H9 (cell line): ENCODE measurements at regions not wholly inside any gene's neighbourhood (a gene's known extent, or its start where the extent isn't known, plus 50 kb on each side); places are given as distances from the start of the nearest gene placed in this dataset.

ENCODE experiments used
- DNase-seq: peaks from one replicate; pipeline ENCODE4 v3.0.0-alpha.2; 2017
- H2AFZ ChIP-seq: one replicate; pipeline ENCODE4 v1.6.1; 2013; ENCODE audit warnings: mild to moderate bottlenecking, low read length, control low read depth, moderate library complexity
- H2AK5ac ChIP-seq: 2 replicates; pipeline ENCODE4 v1.6.1; 2013; ENCODE audit warnings: low read length, control low read depth, mixed read lengths; ENCODE audit not compliant: insufficient read length
- H2BK120ac ChIP-seq: one replicate; pipeline ENCODE4 v1.6.1; 2013; ENCODE audit warnings: low read depth, mild to moderate bottlenecking, low read length, control low read depth, inconsistent platforms; ENCODE audit not compliant: poor library complexity, severe bottlenecking
- H2BK12ac ChIP-seq: 2 replicates; pipeline ENCODE4 v1.6.1; 2013; ENCODE audit warnings: low read length, control low read depth, mixed read lengths, low read depth; ENCODE audit not compliant: insufficient read length
- H2BK15ac ChIP-seq: 2 replicates; pipeline ENCODE4 v1.6.1; 2013; ENCODE audit warnings: low read depth, low read length, control low read depth
- H2BK20ac ChIP-seq: one replicate; pipeline ENCODE4 v1.6.1; 2013; ENCODE audit warnings: low read depth, mild to moderate bottlenecking, low read length, control low read depth, inconsistent platforms; ENCODE audit not compliant: poor library complexity, severe bottlenecking
- H2BK5ac ChIP-seq: 2 replicates; pipeline ENCODE4 v1.6.1; 2013; ENCODE audit warnings: low read length, control low read depth, mixed read lengths; ENCODE audit not compliant: insufficient read length
- H3K14ac ChIP-seq: 2 replicates; pipeline ENCODE4 v1.6.1; 2013; ENCODE audit warnings: low read length, control low read depth; ENCODE audit not compliant: insufficient read depth
- H3K18ac ChIP-seq: 2 replicates; pipeline ENCODE4 v1.6.1; 2013; ENCODE audit warnings: low read depth, mild to moderate bottlenecking, mixed read lengths, low read length, control low read depth; ENCODE audit not compliant: insufficient read length
- H3K23ac ChIP-seq: 2 replicates; pipeline ENCODE4 v1.6.1; 2013; ENCODE audit warnings: low read length, control low read depth, mixed read lengths, low read depth; ENCODE audit not compliant: insufficient read length
- H3K23me2 ChIP-seq: 2 replicates; pipeline ENCODE4 v1.6.1; 2013; ENCODE audit warnings: low read depth, mild to moderate bottlenecking, mixed read lengths, low read length, control low read depth; ENCODE audit not compliant: insufficient read length, poor library complexity, severe bottlenecking
- H3K27ac ChIP-seq: 2 replicates; pipeline ENCODE4 v1.5.1; 2013; ENCODE audit warnings: low read length, control low read depth, mixed read lengths, low read depth; ENCODE audit not compliant: insufficient read length
- H3K27me3 ChIP-seq: 2 replicates; pipeline ENCODE4 v1.6.1; 2013; ENCODE audit warnings: low read length, control low read depth, inconsistent platforms; ENCODE audit not compliant: insufficient read depth
- H3K4ac ChIP-seq: 2 replicates; pipeline ENCODE4 v1.6.1; 2013; ENCODE audit warnings: low read depth, mild to moderate bottlenecking, control low read depth, inconsistent platforms, low read length, moderate library complexity
- H3K4me1 ChIP-seq: 2 replicates; pipeline ENCODE4 v1.6.1; 2013; ENCODE audit warnings: low read length, control low read depth, inconsistent platforms; ENCODE audit not compliant: insufficient read depth
- H3K4me2 ChIP-seq: 2 replicates; pipeline ENCODE4 v1.6.1; 2013; ENCODE audit warnings: low read length, control low read depth, mixed read lengths; ENCODE audit not compliant: insufficient read length, insufficient read depth
- H3K56ac ChIP-seq: 2 replicates; pipeline ENCODE4 v1.6.1; 2013; ENCODE audit warnings: low read depth, mild to moderate bottlenecking, mixed read lengths, low read length, control low read depth; ENCODE audit not compliant: insufficient read length
- H3K79me1 ChIP-seq: 2 replicates; pipeline ENCODE4 v1.6.1; 2013; ENCODE audit warnings: low read depth, mild to moderate bottlenecking, moderate library complexity, low read length, control low read depth, inconsistent platforms; ENCODE audit not compliant: insufficient read depth, poor library complexity, severe bottlenecking
- H3K79me2 ChIP-seq: 2 replicates; pipeline ENCODE4 v1.6.1; 2013; ENCODE audit warnings: low read length, control low read depth, inconsistent platforms; ENCODE audit not compliant: insufficient read depth
- H3K9ac ChIP-seq: 2 replicates; pipeline ENCODE4 v1.6.1; 2013; ENCODE audit warnings: low read length, control low read depth, mixed read lengths; ENCODE audit not compliant: insufficient read length; ENCODE audit errors: extremely low read depth
- H3K9me3 ChIP-seq: one replicate; pipeline ENCODE4 v1.6.1; 2013; ENCODE audit warnings: low read depth, low read length, inconsistent platforms; ENCODE audit not compliant: control insufficient read depth
- H3T11ph ChIP-seq: one replicate; pipeline ENCODE4 v1.6.1; 2013; ENCODE audit warnings: mild to moderate bottlenecking, low read length, control low read depth, inconsistent platforms
- H4K20me1 ChIP-seq: one replicate; pipeline ENCODE4 v1.6.1; 2013; ENCODE audit not compliant: control insufficient read depth, insufficient read length, insufficient read depth
- H4K5ac ChIP-seq: 2 replicates; pipeline ENCODE4 v1.6.1; 2013; ENCODE audit warnings: low read depth, mild to moderate bottlenecking, mixed read lengths, low read length, control low read depth; ENCODE audit not compliant: insufficient read length
- H4K8ac ChIP-seq: replicated peaks from 2 replicates; pipeline ENCODE4 v1.6.1; 2013; ENCODE audit warnings: low read length, control low read depth, mixed read lengths, low read depth; ENCODE audit not compliant: insufficient read length
- H4K91ac ChIP-seq: 2 replicates; pipeline ENCODE4 v1.6.1; 2013; ENCODE audit warnings: low read depth, mild to moderate bottlenecking, moderate library complexity, mixed read lengths, low read length, control low read depth; ENCODE audit not compliant: insufficient read length
- H3K27ac Mint-ChIP-seq, 3 experiments: 2 replicates in 2 of 3; 3 replicates in 1 of 3; pipeline ENCODE4 v1.8.0; 2020 to 2021; ENCODE audit warnings: mixed read lengths in 3 of 3, mild to moderate bottlenecking in 1 of 3, moderate library complexity in 1 of 3
- H3K27me3 Mint-ChIP-seq: 2 replicates; pipeline ENCODE4 v1.8.0; 2021; ENCODE audit warnings: low read depth, mild to moderate bottlenecking, moderate library complexity, mixed read lengths
- H3K36me3 Mint-ChIP-seq, 3 experiments: 2 replicates in 2 of 3; 3 replicates in 1 of 3; pipeline ENCODE4 v1.8.0; 2020 to 2021; ENCODE audit warnings: low read depth in 3 of 3, mixed read lengths in 3 of 3; ENCODE audit not compliant: insufficient read depth in 1 of 3
- H3K4me1 Mint-ChIP-seq, 2 experiments: 2 replicates each; pipeline ENCODE4 v1.8.0; 2020; ENCODE audit warnings: mixed read lengths in 2 of 2
- H3K4me3 Mint-ChIP-seq, 2 experiments: 2 replicates in 1 of 2; 3 replicates in 1 of 2; pipeline ENCODE4 v1.8.0; 2020 to 2021; ENCODE audit warnings: mild to moderate bottlenecking in 2 of 2, mixed read lengths in 2 of 2, moderate library complexity in 1 of 2
- H3K9me3 Mint-ChIP-seq, 2 experiments: 2 replicates in 1 of 2; 3 replicates in 1 of 2; pipeline ENCODE4 v1.8.0; 2020; ENCODE audit warnings: mild to moderate bottlenecking in 2 of 2, mixed read lengths in 2 of 2, moderate library complexity in 1 of 2
- WGBS: extraction: QIAGEN DNeasy Blood & Tissue Kit; methylation state at CpG from one replicate; pipeline ENCODE4 v1.1.7; 2013; ENCODE audit warnings: missing lambda C conversion rate, low lambda C conversion rate, mixed read lengths; ENCODE audit not compliant: insufficient read length; ENCODE audit errors: extremely low coverage; 5-methylcytosine and 5-hydroxymethylcytosine counted together
- TF ChIP-seq, protein P1 (sequence below): fragments of 200-600 bp; sonication (generic); conservative IDR thresholded peaks from 3 replicates; pipeline ENCODE4 v1.8.0; 2021; ENCODE audit warnings: antibody characterized with exemption, mild to moderate bottlenecking

DNA sequence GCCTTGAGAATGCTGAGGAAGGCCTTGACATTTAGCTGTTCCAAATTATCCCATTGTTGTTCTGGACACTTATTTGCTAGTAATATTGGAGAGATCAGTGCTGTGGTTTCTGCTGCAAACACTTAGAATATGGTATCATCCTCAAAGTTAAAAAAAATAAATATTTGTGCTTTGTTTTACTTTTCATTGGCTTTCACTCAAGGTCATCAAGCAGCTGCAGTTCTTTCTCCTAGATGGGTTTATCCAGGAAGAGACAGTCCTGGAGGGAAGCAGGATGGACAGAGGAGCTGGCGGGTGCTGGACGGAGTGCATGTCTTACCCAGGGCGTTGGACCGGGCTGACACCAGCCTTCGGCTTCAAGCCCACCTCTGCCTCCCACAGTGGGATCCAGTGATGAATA is 193.6 kb downstream of the MTRR start:
- Histone ChIP-seq H4K20me1 (no peaks in the 10 kb centered on the region), H3K23ac (no peak overlapping the region), H3T11ph (no peak overlapping the region), H4K5ac (no peak overlapping the region), H3K14ac (no peak overlapping the region), H3K27me3 (no peaks in the 10 kb centered on the region), H2AK5ac (no peak overlapping the region), H3K4ac (no peak overlapping the region), H3K79me1 (no peaks in the 10 kb centered on the region), H3K4me1 (peaks cover 9% of the 10 kb centered on the region), H3K18ac (no peak overlapping the region), H2BK12ac (no peak overlapping the region), H3K9ac (no peak overlapping the region), H3K27ac (no peak overlapping the region), H4K91ac (no peak overlapping the region), H3K4me2 (no peak overlapping the region), H3K23me2 (peaks cover 6% of the 10 kb centered on the region), H2AFZ (no peak overlapping the region), H3K9me3 (no peaks in the 10 kb centered on the region), H3K79me2 (no peaks in the 10 kb centered on the region), H2BK5ac (no peak overlapping the region), H4K8ac (no peak overlapping the region), H2BK15ac (no peak overlapping the region), H2BK120ac (no peak overlapping the region), H3K56ac (no peak overlapping the region), H2BK20ac (no peak overlapping the region)
- Mint-ChIP-seq H3K27me3 (peaks cover 8% of the 10 kb centered on the region; the same call in 1 of the 2 replicates), H3K9me3 (no peaks in the 10 kb centered on the region), H3K4me1 (peaks cover 24 to 33% of the 10 kb centered on the region in 2 experiments), H3K36me3 (no peaks in the 10 kb centered on the region), H3K27ac (no peak overlapping the region), H3K4me3 (no peak overlapping the region)
- WGBS = no CpG with 5 or more reads among the region's 5 CpGs
- TF ChIP-seq, protein P1, sequence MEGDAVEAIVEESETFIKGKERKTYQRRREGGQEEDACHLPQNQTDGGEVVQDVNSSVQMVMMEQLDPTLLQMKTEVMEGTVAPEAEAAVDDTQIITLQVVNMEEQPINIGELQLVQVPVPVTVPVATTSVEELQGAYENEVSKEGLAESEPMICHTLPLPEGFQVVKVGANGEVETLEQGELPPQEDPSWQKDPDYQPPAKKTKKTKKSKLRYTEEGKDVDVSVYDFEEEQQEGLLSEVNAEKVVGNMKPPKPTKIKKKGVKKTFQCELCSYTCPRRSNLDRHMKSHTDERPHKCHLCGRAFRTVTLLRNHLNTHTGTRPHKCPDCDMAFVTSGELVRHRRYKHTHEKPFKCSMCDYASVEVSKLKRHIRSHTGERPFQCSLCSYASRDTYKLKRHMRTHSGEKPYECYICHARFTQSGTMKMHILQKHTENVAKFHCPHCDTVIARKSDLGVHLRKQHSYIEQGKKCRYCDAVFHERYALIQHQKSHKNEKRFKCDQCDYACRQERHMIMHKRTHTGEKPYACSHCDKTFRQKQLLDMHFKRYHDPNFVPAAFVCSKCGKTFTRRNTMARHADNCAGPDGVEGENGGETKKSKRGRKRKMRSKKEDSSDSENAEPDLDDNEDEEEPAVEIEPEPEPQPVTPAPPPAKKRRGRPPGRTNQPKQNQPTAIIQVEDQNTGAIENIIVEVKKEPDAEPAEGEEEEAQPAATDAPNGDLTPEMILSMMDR = no peak
- DNase-seq = no peak
